GM19238 (cell line): ENCODE measurements at regions not wholly inside any gene's neighbourhood (a gene's known extent, or its start where the extent isn't known, plus 50 kb on each side); places are given as distances from the start of the nearest gene placed in this dataset.

Experiments used
- DNase-seq: peaks from one replicate; pipeline ENCODE4 v3.0.0; 2011; ENCODE audit warnings: low spot score; ENCODE audit not compliant: insufficient read length

GRCh38 chr4:62394766-62395165 is 1194.6 kb downstream of the ADGRL3 start:
- DNase-seq, result no peak

- DNase-seq, result no peak
Measured at GRCh38 chr4:62387808-62388207, 1187.7 kb downstream of the ADGRL3 start.

- no peak for DNase-seq
Measured at GRCh38 chr4:62377700-62378099, 1177.6 kb downstream of the ADGRL3 start.

GRCh38 chr4:62377245-62377644 is 1177.1 kb downstream of the ADGRL3 start:
- DNase-seq, result no peak

- no peak for DNase-seq
Measured at GRCh38 chr4:62366939-62367338, 1166.8 kb downstream of the ADGRL3 start.

- DNase-seq, result no peak
Measured at GRCh38 chr4:62360156-62360545, 1160.0 kb downstream of the ADGRL3 start.

GRCh38 chr4:62359441-62360155 is 1159.5 kb downstream of the ADGRL3 start:
- no peak for DNase-seq

- no peak for DNase-seq
Measured at GRCh38 chr4:62344915-62345314, 1144.8 kb downstream of the ADGRL3 start.

- no peak for DNase-seq
Measured at GRCh38 chr4:62344474-62344873, 1144.3 kb downstream of the ADGRL3 start.

- DNase-seq, result no peak
Measured at GRCh38 chr4:62342346-62342745, 1142.2 kb downstream of the ADGRL3 start.

- no peak for DNase-seq
Measured at GRCh38 chr4:62328526-62328925, 1128.4 kb downstream of the ADGRL3 start.

GRCh38 chr4:62327612-62328297 is 1127.6 kb downstream of the ADGRL3 start:
- no peak for DNase-seq

- DNase-seq, result no peak
Measured at GRCh38 chr4:62324215-62324614, 1124.1 kb downstream of the ADGRL3 start.

- DNase-seq, result no peak
Measured at GRCh38 chr4:62320612-62321011, 1120.5 kb downstream of the ADGRL3 start.

- DNase-seq, result no peak
Measured at GRCh38 chr4:62302710-62303109, 1102.6 kb downstream of the ADGRL3 start.

GRCh38 chr4:62301500-62301899 is 1101.4 kb downstream of the ADGRL3 start:
- no peak for DNase-seq

- DNase-seq, result no peak
Measured at GRCh38 chr4:62293551-62293950, 1093.4 kb downstream of the ADGRL3 start.

GRCh38 chr4:62292911-62293310 is 1092.8 kb downstream of the ADGRL3 start:
- no peak for DNase-seq

GRCh38 chr4:62288808-62289541 is 1088.8 kb downstream of the ADGRL3 start:
- DNase-seq, result no peak

GRCh38 chr4:62285026-62285425 is 1084.9 kb downstream of the ADGRL3 start:
- DNase-seq, result no peak

- DNase-seq, result no peak
Measured at GRCh38 chr4:62279689-62280088, 1079.6 kb downstream of the ADGRL3 start.

GRCh38 chr4:62275470-62275869 is 1075.3 kb downstream of the ADGRL3 start:
- no peak for DNase-seq
